Activated CD4-positive, alpha-beta memory T cell treated with anti-CD3 and anti-CD28 coated beads, Interleukin-2, amount 10 ng/mL, durations not matched to agents 7 days and 5 days (primary cell): ENCODE measurements at regions not wholly inside any gene's neighbourhood (a gene's known extent, or its start where the extent isn't known, plus 50 kb on each side); places are given as distances from the start of the nearest gene placed in this dataset.

ENCODE experiments used
- CTCF ChIA-PET: fragments of 350-600 bp; sonication (Branson Sonifier 250); formaldehyde crosslinking; loops from one replicate; lab custom pipeline; 2021; ENCODE audit warnings: antibody characterized with exemption, inconsistent platforms; lab: Charles Lee
- POLR2A ChIA-PET: fragments of 350-600 bp; sonication (Branson Sonifier 250); formaldehyde crosslinking; loops from one replicate; lab custom pipeline; 2021; ENCODE audit warnings: antibody characterized with exemption; lab: Charles Lee
- DNase-seq: peaks from one replicate; pipeline ENCODE4 v3.0.0-alpha.2; 2020
- H3K27ac Mint-ChIP-seq: one replicate; pipeline ENCODE4 v1.8.0; 2021; ENCODE audit warnings: mild to moderate bottlenecking, mixed read lengths
- H3K27me3 Mint-ChIP-seq: one replicate; pipeline ENCODE4 v1.8.0; 2021; ENCODE audit warnings: mixed read lengths
- H3K36me3 Mint-ChIP-seq: one replicate; pipeline ENCODE4 v1.8.0; 2021; ENCODE audit warnings: low read depth, mixed read lengths
- H3K4me1 Mint-ChIP-seq: one replicate; pipeline ENCODE4 v1.8.0; 2021; ENCODE audit warnings: mixed read lengths
- H3K4me3 Mint-ChIP-seq: one replicate; pipeline ENCODE4 v1.8.0; 2021; ENCODE audit warnings: mild to moderate bottlenecking, mixed read lengths
- H3K9me3 Mint-ChIP-seq: one replicate; pipeline ENCODE4 v1.8.0; 2021; ENCODE audit warnings: mixed read lengths

GRCh38 chrY:16959071-16959470 lies 920.9 kb downstream of the CDY2B start:
- H3K36me3 Mint-ChIP-seq: no peaks in the 10 kb centered on the region
- CTCF ChIA-PET: no interaction called here
- H3K27me3 Mint-ChIP-seq: no peaks in the 10 kb centered on the region
- H3K9me3 Mint-ChIP-seq: no peaks in the 10 kb centered on the region
- no peaks in the 10 kb centered on the region for H3K4me1 Mint-ChIP-seq
- DNase-seq: no peak
- POLR2A ChIA-PET: no interaction called here
- H3K4me3 Mint-ChIP-seq: no peak overlapping the region
- H3K27ac Mint-ChIP-seq: no peak overlapping the region

- DNase-seq: no peak
- ChIA-PET CTCF (no interaction called here), POLR2A (no interaction called here)
- Mint-ChIP-seq H3K36me3 (no peaks in the 10 kb centered on the region), H3K4me3 (no peak overlapping the region), H3K27me3 (no peaks in the 10 kb centered on the region), H3K27ac (no peak overlapping the region), H3K9me3 (no peaks in the 10 kb centered on the region), H3K4me1 (no peaks in the 10 kb centered on the region)
Observed at GRCh38 chrY:16947221-16947620, 932.8 kb downstream of the CDY2B start.
